HG03135 (cell line): ENCODE measurements at regions not wholly inside any gene's neighbourhood (a gene's known extent, or its start where the extent isn't known, plus 50 kb on each side); places are given as distances from the start of the nearest gene placed in this dataset.
A peak's percentile ranks its signal among the peaks of the same experiment; 100 is the strongest.

Experiments used
- ATAC-seq: cut with Tn5 transposase; IDR thresholded peaks from one replicate; pipeline ENCODE4 v1.9.1; 2021; ENCODE audit warnings: mild to moderate bottlenecking, moderate library complexity; ENCODE audit not compliant: unreplicated experiment

GRCh38 chr18:11553098-11553940, 56.1 kb upstream of the SLC35G4 start:
- ATAC-seq = peak; percentile 87

GRCh38 chr18:11548916-11549551, 60.4 kb upstream of the SLC35G4 start:
- ATAC-seq = no peak

GRCh38 chr18:11548396-11548795, 61.0 kb upstream of the SLC35G4 start:
- no peak for ATAC-seq

GRCh38 chr18:11544060-11544633, 65.2 kb upstream of the SLC35G4 start:
- ATAC-seq = no peak

GRCh38 chr18:11541179-11541578, 68.2 kb upstream of the SLC35G4 start:
- ATAC-seq = no peak

GRCh38 chr18:11533942-11534496, 75.4 kb upstream of the SLC35G4 start:
- no peak for ATAC-seq

GRCh38 chr18:11533513-11533890, 75.9 kb upstream of the SLC35G4 start:
- ATAC-seq = no peak

- ATAC-seq = no peak
These were observed 76.5 kb upstream of the SLC35G4 start for GRCh38 chr18:11532758-11533512.

GRCh38 chr18:11529081-11529480, 80.3 kb upstream of the SLC35G4 start:
- no peak for ATAC-seq

GRCh38 chr18:11526675-11527074, 82.7 kb upstream of the SLC35G4 start:
- no peak for ATAC-seq

GRCh38 chr18:11523804-11524203, 85.6 kb upstream of the SLC35G4 start:
- no peak for ATAC-seq

- no peak for ATAC-seq
These were observed 86.4 kb upstream of the SLC35G4 start for GRCh38 chr18:11522992-11523391.

GRCh38 chr18:11521853-11522252, 87.5 kb upstream of the SLC35G4 start:
- ATAC-seq = no peak

- no peak for ATAC-seq
These were observed 88.9 kb upstream of the SLC35G4 start for GRCh38 chr18:11520536-11520935.

- ATAC-seq = peak; percentile 87
These were observed 90.4 kb upstream of the SLC35G4 start for GRCh38 chr18:11518788-11519685.

GRCh38 chr18:11517704-11518103, 91.7 kb upstream of the SLC35G4 start:
- ATAC-seq = no peak

- ATAC-seq = no peak
These were observed 92.5 kb upstream of the SLC35G4 start for GRCh38 chr18:11516751-11517503.

GRCh38 chr18:11514267-11514666, 95.1 kb upstream of the SLC35G4 start:
- ATAC-seq = no peak
